ES-I3 (cell line): ENCODE measurements at regions not wholly inside any gene's neighbourhood (a gene's known extent, or its start where the extent isn't known, plus 50 kb on each side); places are given as distances from the start of the nearest gene placed in this dataset.

Experiments used
- H3K36me3 ChIP-seq: 2 replicates; pipeline ENCODE4 v1.6.1; 2013; ENCODE audit warnings: mild to moderate bottlenecking, low read length, control low read depth, moderate library complexity; ENCODE audit not compliant: insufficient read depth
- H3K4me1 ChIP-seq: 2 replicates; pipeline ENCODE4 v1.6.1; 2013; ENCODE audit warnings: mild to moderate bottlenecking, control low read depth, low read length; ENCODE audit not compliant: insufficient read depth
- H3K9ac ChIP-seq: 2 replicates; pipeline ENCODE4 v1.6.1; 2013; ENCODE audit warnings: low read depth, mild to moderate bottlenecking, low read length, moderate library complexity
- H3K9me3 ChIP-seq: 2 replicates; pipeline ENCODE4 v1.6.1; 2013; ENCODE audit warnings: mild to moderate bottlenecking, low read length, moderate library complexity; ENCODE audit not compliant: control insufficient read depth, insufficient read depth

- Histone ChIP-seq H3K9ac (no peak overlapping the region), H3K4me1 (no peaks in the 10 kb centered on the region), H3K9me3 (no peaks in the 10 kb centered on the region), H3K36me3 (no peaks in the 10 kb centered on the region; the same call in 1 of the 2 replicates)
Measured at GRCh38 chr14:101025131-101025530, 121.6 kb upstream of the RTL1 start.

- Histone ChIP-seq H3K9ac (no peak overlapping the region), H3K36me3 (no peaks in the 10 kb centered on the region; the same call in 1 of the 2 replicates), H3K4me1 (no peaks in the 10 kb centered on the region), H3K9me3 (no peaks in the 10 kb centered on the region)
Measured at GRCh38 chr14:101025696-101026095, 122.2 kb upstream of the RTL1 start.

- H3K36me3 ChIP-seq: no peaks in the 10 kb centered on the region; the same call in 1 of the 2 replicates
- no peak overlapping the region for H3K9ac ChIP-seq
- no peaks in the 10 kb centered on the region for H3K4me1 ChIP-seq
Measured at GRCh38 chr14:101026341-101026740, 122.8 kb upstream of the RTL1 start.

GRCh38 chr14:101027291-101027690 lies 123.8 kb upstream of the RTL1 start:
- Histone ChIP-seq H3K36me3 (no peaks in the 10 kb centered on the region; the same call in 1 of the 2 replicates), H3K9ac (no peak overlapping the region), H3K4me1 (no peaks in the 10 kb centered on the region), H3K9me3 (no peaks in the 10 kb centered on the region)

More at GRCh38 chr14:101026341-101026740, 122.8 kb upstream of the RTL1 start:
- H3K9me3 ChIP-seq: no peaks in the 10 kb centered on the region

GRCh38 chr14:101027966-101028365 lies 124.4 kb upstream of the RTL1 start:
- H3K4me1 ChIP-seq: no peaks in the 10 kb centered on the region
- no peak overlapping the region for H3K9ac ChIP-seq
- no peaks in the 10 kb centered on the region for H3K9me3 ChIP-seq
- H3K36me3 ChIP-seq: no peaks in the 10 kb centered on the region; the same call in 1 of the 2 replicates

GRCh38 chr14:101028971-101029667 lies 125.6 kb upstream of the RTL1 start:
- H3K9ac ChIP-seq: no peak overlapping the region
- H3K4me1 ChIP-seq: no peaks in the 10 kb centered on the region
- H3K36me3 ChIP-seq: no peaks in the 10 kb centered on the region; the same call in 1 of the 2 replicates
- H3K9me3 ChIP-seq: no peaks in the 10 kb centered on the region

- Histone ChIP-seq H3K9me3 (no peaks in the 10 kb centered on the region), H3K36me3 (no peaks in the 10 kb centered on the region; the same call in 1 of the 2 replicates), H3K9ac (no peak overlapping the region), H3K4me1 (no peaks in the 10 kb centered on the region)
Measured at GRCh38 chr14:101029668-101030290, 126.3 kb upstream of the RTL1 start.

- Histone ChIP-seq H3K9ac (no peak overlapping the region), H3K4me1 (no peaks in the 10 kb centered on the region), H3K9me3 (no peaks in the 10 kb centered on the region), H3K36me3 (no peaks in the 10 kb centered on the region; the same call in 1 of the 2 replicates)
Measured at GRCh38 chr14:101030586-101030985, 127.1 kb upstream of the RTL1 start.

GRCh38 chr14:101031186-101031585 lies 127.7 kb upstream of the RTL1 start:
- no peaks in the 10 kb centered on the region; the same call in 1 of the 2 replicates for H3K36me3 ChIP-seq
- no peak overlapping the region for H3K9ac ChIP-seq
- no peaks in the 10 kb centered on the region for H3K9me3 ChIP-seq
- H3K4me1 ChIP-seq: no peaks in the 10 kb centered on the region

- H3K4me1 ChIP-seq: no peaks in the 10 kb centered on the region
- H3K9me3 ChIP-seq: no peaks in the 10 kb centered on the region
- no peaks in the 10 kb centered on the region; the same call in 1 of the 2 replicates for H3K36me3 ChIP-seq
- no peak overlapping the region for H3K9ac ChIP-seq
Measured at GRCh38 chr14:101031721-101032120, 128.2 kb upstream of the RTL1 start.

GRCh38 chr14:101032433-101032832 lies 128.9 kb upstream of the RTL1 start:
- Histone ChIP-seq H3K9ac (no peak overlapping the region), H3K4me1 (no peaks in the 10 kb centered on the region), H3K9me3 (no peaks in the 10 kb centered on the region), H3K36me3 (no peaks in the 10 kb centered on the region; the same call in 1 of the 2 replicates)

- Histone ChIP-seq H3K36me3 (no peaks in the 10 kb centered on the region; the same call in 1 of the 2 replicates), H3K4me1 (no peaks in the 10 kb centered on the region), H3K9ac (no peak overlapping the region), H3K9me3 (no peaks in the 10 kb centered on the region)
Measured at GRCh38 chr14:101033006-101033405, 129.5 kb upstream of the RTL1 start.

GRCh38 chr14:101033446-101034165 lies 130.1 kb upstream of the RTL1 start:
- Histone ChIP-seq H3K4me1 (no peaks in the 10 kb centered on the region), H3K9ac (no peak overlapping the region), H3K36me3 (no peaks in the 10 kb centered on the region; the same call in 1 of the 2 replicates), H3K9me3 (no peaks in the 10 kb centered on the region)

- H3K36me3 ChIP-seq: no peaks in the 10 kb centered on the region; the same call in 1 of the 2 replicates
Measured at GRCh38 chr14:101034986-101035385, 131.5 kb upstream of the RTL1 start.

More at GRCh38 chr14:101034986-101035385, 131.5 kb upstream of the RTL1 start:
- H3K9ac ChIP-seq: no peak overlapping the region
- no peaks in the 10 kb centered on the region for H3K4me1 ChIP-seq
- H3K9me3 ChIP-seq: no peaks in the 10 kb centered on the region
